Nephron (organoid): ENCODE measurements at regions not wholly inside any gene's neighbourhood (a gene's known extent, or its start where the extent isn't known, plus 50 kb on each side); places are given as distances from the start of the nearest gene placed in this dataset.

Source experiments
- H3K27ac Mint-ChIP-seq, 3 experiments: 2 replicates each; pipeline ENCODE4 v1.8.0; 2020; ENCODE audit warnings: mixed read lengths in 3 of 3, mild to moderate bottlenecking in 2 of 3, moderate library complexity in 1 of 3
- H3K27me3 Mint-ChIP-seq: 2 replicates; pipeline ENCODE4 v1.8.0; 2021; ENCODE audit warnings: low read depth, mild to moderate bottlenecking, moderate library complexity, mixed read lengths
- H3K36me3 Mint-ChIP-seq: 2 replicates; pipeline ENCODE4 v1.8.0; 2020; ENCODE audit warnings: low read depth, mixed read lengths
- H3K4me1 Mint-ChIP-seq: 2 replicates; pipeline ENCODE4 v1.8.0; 2020; ENCODE audit warnings: mixed read lengths
- H3K4me3 Mint-ChIP-seq, 3 experiments: 2 replicates each; pipeline ENCODE4 v1.8.0; 2020; ENCODE audit warnings: mild to moderate bottlenecking in 3 of 3, mixed read lengths in 3 of 3, moderate library complexity in 2 of 3
- H3K9me3 Mint-ChIP-seq: 2 replicates; pipeline ENCODE4 v1.8.0; 2020; ENCODE audit warnings: mixed read lengths
- CTCF ChIP-seq, 3 experiments: fragments of 200-600 bp; sonication (generic); IDR thresholded peaks; one replicate each; pipeline ENCODE4 v1.5.0; 2021; ENCODE audit warnings: antibody characterized with exemption in 3 of 3; ENCODE audit not compliant: unreplicated experiment in 3 of 3

- Mint-ChIP-seq H3K36me3 (no peaks in the 10 kb centered on the region), H3K4me3 (no peak overlapping the region), H3K4me1 (peaks cover 56% of the 10 kb centered on the region), H3K27ac (peak overlapping the region in 2 of 3 experiments; percentile 78 to 92), H3K9me3 (no peaks in the 10 kb centered on the region), H3K27me3 (peaks cover 3% of the 10 kb centered on the region)
- TF ChIP-seq CTCF (IDR thresholded peaks at IDR 0.05; ENCODE audit: unreplicated experiment in 3 of 3) = no peak
These were observed 391.9 kb downstream of the DLEU7 start for GRCh38 chr13:50451609-50452008.

- peak overlapping the region; percentile 78 to 94 (median 92) for H3K27ac Mint-ChIP-seq
- no peaks in the 10 kb centered on the region for H3K36me3 Mint-ChIP-seq
- peaks cover 3% of the 10 kb centered on the region for H3K27me3 Mint-ChIP-seq
- no peak for TF ChIP-seq CTCF (IDR thresholded peaks at IDR 0.05; ENCODE audit: unreplicated experiment in 3 of 3)
- H3K9me3 Mint-ChIP-seq = no peaks in the 10 kb centered on the region
- H3K4me3 Mint-ChIP-seq = no peak overlapping the region
- H3K4me1 Mint-ChIP-seq = peaks cover 58% of the 10 kb centered on the region
These were observed 391.5 kb downstream of the DLEU7 start for GRCh38 chr13:50452028-50452427.

- no peaks in the 10 kb centered on the region for H3K36me3 Mint-ChIP-seq
- TF ChIP-seq CTCF (IDR thresholded peaks at IDR 0.05; ENCODE audit: unreplicated experiment in 3 of 3) = no peak
- H3K27ac Mint-ChIP-seq = peak overlapping the region; percentile 78 to 94 (median 92)
- H3K4me1 Mint-ChIP-seq = peaks cover 62% of the 10 kb centered on the region
- no peak overlapping the region for H3K4me3 Mint-ChIP-seq
- no peaks in the 10 kb centered on the region for H3K9me3 Mint-ChIP-seq
- peaks cover 3% of the 10 kb centered on the region for H3K27me3 Mint-ChIP-seq
These were observed 390.7 kb downstream of the DLEU7 start for GRCh38 chr13:50452756-50453155.

- peaks cover 62% of the 10 kb centered on the region for H3K4me1 Mint-ChIP-seq
- H3K27ac Mint-ChIP-seq = peak overlapping the region; percentile 78 to 94 (median 92)
- no peaks in the 10 kb centered on the region for H3K36me3 Mint-ChIP-seq
- peaks cover 3% of the 10 kb centered on the region for H3K27me3 Mint-ChIP-seq
- no peaks in the 10 kb centered on the region for H3K9me3 Mint-ChIP-seq
- no peak overlapping the region for H3K4me3 Mint-ChIP-seq
- no peak for TF ChIP-seq CTCF (IDR thresholded peaks at IDR 0.05; ENCODE audit: unreplicated experiment in 3 of 3)
These were observed 390.3 kb downstream of the DLEU7 start for GRCh38 chr13:50453188-50453587.

GRCh38 chr13:50456111-50456510, 387.4 kb downstream of the DLEU7 start:
- Mint-ChIP-seq H3K4me3 (no peak overlapping the region), H3K4me1 (peaks cover 65% of the 10 kb centered on the region), H3K36me3 (no peaks in the 10 kb centered on the region), H3K9me3 (no peaks in the 10 kb centered on the region), H3K27me3 (peaks cover 3% of the 10 kb centered on the region), H3K27ac (peak overlapping the region; percentile 47 to 72 (median 69))
- TF ChIP-seq CTCF (IDR thresholded peaks at IDR 0.05; ENCODE audit: unreplicated experiment in 3 of 3) = no peak
